GM23338 (cell line): ENCODE measurements at regions not wholly inside any gene's neighbourhood (a gene's known extent, or its start where the extent isn't known, plus 50 kb on each side); places are given as distances from the start of the nearest gene placed in this dataset.

Experiments used
- CTCF ChIP-seq, 2 experiments: fragments of 200-600 bp in 1 of 2; sonication (generic) in 1 of 2; conservative IDR thresholded peaks; 2 replicates each; pipeline versions ENCODE4 v1.5.1 to v1.6.1; 2016 to 2017; ENCODE audit warnings: antibody characterized with exemption in 2 of 2, low read depth in 2 of 2, mild to moderate bottlenecking in 2 of 2, moderate library complexity in 1 of 2
- POLR2AphosphoS5 ChIP-seq: IDR thresholded peaks from 2 replicates; pipeline ENCODE4 v1.6.1; 2016; ENCODE audit warnings: antibody characterized with exemption, low read depth

GRCh38 chr13:34413538-34414210, 528.4 kb upstream of the NBEA start:
- TF ChIP-seq CTCF (conservative IDR thresholded peaks at IDR 0.05; ENCODE audit: low read depth in 2 of 2) (no peak), POLR2AphosphoS5 (no peak)
